ENCODE measurements at regions not wholly inside any gene's neighbourhood (a gene's known extent, or its start where the extent isn't known, plus 50 kb on each side); places are given as distances from the start of the nearest gene placed in this dataset.

GRCh38 chr9:13378154-13378553, 98.7 kb upstream of the MPDZ start:
- Histone ChIP-seq H3K4me1 (ENCODE audit: control insufficient read depth in 3 of 3, insufficient read depth in 2 of 3, low read depth in 1 of 3, low read length in 2 of 3) (no peaks in the 10 kb centered on the region), H3K27me3 (ENCODE audit: control insufficient read depth in 3 of 3, insufficient read depth in 3 of 3, low read length in 3 of 3) (no peaks in the 10 kb centered on the region), H3K4me3 (ENCODE audit: low read depth in 1 of 3, low read length in 3 of 3) (no peak overlapping the region), H3K27ac (ENCODE audit: low read depth in 1 of 3, low read length in 2 of 3) (no peak overlapping the region), H3K9me3 (ENCODE audit: control insufficient read depth in 2 of 2, insufficient read depth in 1 of 2, low read depth in 1 of 2, low read length in 1 of 2) (no peaks in the 10 kb centered on the region), H3K36me3 (ENCODE audit: control insufficient read depth in 3 of 3, insufficient read depth in 2 of 3, low read depth in 1 of 3, low read length in 3 of 3) (no peaks in the 10 kb centered on the region)
- DNase-seq: no peak
- no peak for FAIRE-seq
- WGBS, 3 donors: 47 to 55% (median 51%) methylated on average over 2 of the region's 2 CpGs

- H3K36me3 ChIP-seq (ENCODE audit: control insufficient read depth in 3 of 3, insufficient read depth in 2 of 3, low read depth in 1 of 3, low read length in 3 of 3): no peaks in the 10 kb centered on the region
- H3K4me1 ChIP-seq (ENCODE audit: control insufficient read depth in 3 of 3, insufficient read depth in 2 of 3, low read depth in 1 of 3, low read length in 2 of 3): no peaks in the 10 kb centered on the region
- H3K9me3 ChIP-seq (ENCODE audit: control insufficient read depth in 2 of 2, insufficient read depth in 1 of 2, low read depth in 1 of 2, low read length in 1 of 2): no peaks in the 10 kb centered on the region
- H3K27ac ChIP-seq (ENCODE audit: low read depth in 1 of 3, low read length in 2 of 3): no peak overlapping the region
- no peak overlapping the region for H3K4me3 ChIP-seq (ENCODE audit: low read depth in 1 of 3, low read length in 3 of 3)
- WGBS, 3 donors: 41 to 56% (median 45%) methylated on average over 3 of the region's 3 CpGs
- DNase-seq: no peak
- no peaks in the 10 kb centered on the region for H3K27me3 ChIP-seq (ENCODE audit: control insufficient read depth in 3 of 3, insufficient read depth in 3 of 3, low read length in 3 of 3)
- no peak for FAIRE-seq
Measured at GRCh38 chr9:13377171-13377925, 97.9 kb upstream of the MPDZ start.

GRCh38 chr9:13372510-13372909, 93.0 kb upstream of the MPDZ start:
- DNase-seq (no peak), FAIRE-seq (no peak)
- Histone ChIP-seq H3K4me3 (ENCODE audit: low read depth in 1 of 3, low read length in 3 of 3) (no peak overlapping the region), H3K36me3 (ENCODE audit: control insufficient read depth in 3 of 3, insufficient read depth in 2 of 3, low read depth in 1 of 3, low read length in 3 of 3) (no peaks in the 10 kb centered on the region), H3K4me1 (ENCODE audit: control insufficient read depth in 3 of 3, insufficient read depth in 2 of 3, low read depth in 1 of 3, low read length in 2 of 3) (no peaks in the 10 kb centered on the region), H3K27me3 (ENCODE audit: control insufficient read depth in 3 of 3, insufficient read depth in 3 of 3, low read length in 3 of 3) (no peaks in the 10 kb centered on the region), H3K9me3 (ENCODE audit: control insufficient read depth in 2 of 2, insufficient read depth in 1 of 2, low read depth in 1 of 2, low read length in 1 of 2) (no peaks in the 10 kb centered on the region), H3K27ac (ENCODE audit: low read depth in 1 of 3, low read length in 2 of 3) (no peak overlapping the region)
- 57 to 67% (median 65%) methylated on average over 1 of the region's 1 CpG for WGBS, 3 donors

- DNase-seq: no peak
- Histone ChIP-seq H3K9me3 (ENCODE audit: control insufficient read depth in 2 of 2, insufficient read depth in 1 of 2, low read depth in 1 of 2, low read length in 1 of 2) (no peaks in the 10 kb centered on the region), H3K36me3 (ENCODE audit: control insufficient read depth in 3 of 3, insufficient read depth in 2 of 3, low read depth in 1 of 3, low read length in 3 of 3) (no peaks in the 10 kb centered on the region), H3K27me3 (ENCODE audit: control insufficient read depth in 3 of 3, insufficient read depth in 3 of 3, low read length in 3 of 3) (no peaks in the 10 kb centered on the region), H3K4me1 (ENCODE audit: control insufficient read depth in 3 of 3, insufficient read depth in 2 of 3, low read depth in 1 of 3, low read length in 2 of 3) (no peaks in the 10 kb centered on the region), H3K27ac (ENCODE audit: low read depth in 1 of 3, low read length in 2 of 3) (no peak overlapping the region), H3K4me3 (ENCODE audit: low read depth in 1 of 3, low read length in 3 of 3) (no peak overlapping the region)
- WGBS, 3 donors: 63 to 78% (median 72%) methylated on average over 4 of the region's 4 CpGs
- FAIRE-seq: no peak
Measured at GRCh38 chr9:13369431-13369830, 89.9 kb upstream of the MPDZ start.

- Histone ChIP-seq H3K9me3 (ENCODE audit: control insufficient read depth in 2 of 2, insufficient read depth in 1 of 2, low read depth in 1 of 2, low read length in 1 of 2) (no peaks in the 10 kb centered on the region), H3K4me1 (ENCODE audit: control insufficient read depth in 3 of 3, insufficient read depth in 2 of 3, low read depth in 1 of 3, low read length in 2 of 3) (no peaks in the 10 kb centered on the region), H3K27me3 (ENCODE audit: control insufficient read depth in 3 of 3, insufficient read depth in 3 of 3, low read length in 3 of 3) (no peaks in the 10 kb centered on the region), H3K4me3 (ENCODE audit: low read depth in 1 of 3, low read length in 3 of 3) (no peak overlapping the region), H3K36me3 (ENCODE audit: control insufficient read depth in 3 of 3, insufficient read depth in 2 of 3, low read depth in 1 of 3, low read length in 3 of 3) (no peaks in the 10 kb centered on the region), H3K27ac (ENCODE audit: low read depth in 1 of 3, low read length in 2 of 3) (no peak overlapping the region)
- 45 to 63% (median 51%) methylated on average over 4 of the region's 4 CpGs for WGBS, 3 donors
- no peak for DNase-seq
- no peak for FAIRE-seq
Measured at GRCh38 chr9:13367784-13368183, 88.3 kb upstream of the MPDZ start.

GRCh38 chr9:13364271-13365000, 84.9 kb upstream of the MPDZ start:
- WGBS, 3 donors: 69 to 76% (median 75%) methylated on average over 7 of the region's 7 CpGs
- Histone ChIP-seq H3K36me3 (ENCODE audit: control insufficient read depth in 3 of 3, insufficient read depth in 2 of 3, low read depth in 1 of 3, low read length in 3 of 3) (no peaks in the 10 kb centered on the region), H3K9me3 (ENCODE audit: control insufficient read depth in 2 of 2, insufficient read depth in 1 of 2, low read depth in 1 of 2, low read length in 1 of 2) (no peaks in the 10 kb centered on the region), H3K27me3 (ENCODE audit: control insufficient read depth in 3 of 3, insufficient read depth in 3 of 3, low read length in 3 of 3) (no peaks in the 10 kb centered on the region), H3K4me3 (ENCODE audit: low read depth in 1 of 3, low read length in 3 of 3) (no peak overlapping the region), H3K4me1 (ENCODE audit: control insufficient read depth in 3 of 3, insufficient read depth in 2 of 3, low read depth in 1 of 3, low read length in 2 of 3) (no peaks in the 10 kb centered on the region), H3K27ac (ENCODE audit: low read depth in 1 of 3, low read length in 2 of 3) (no peak overlapping the region)
- FAIRE-seq (no peak), DNase-seq (no peak)

GRCh38 chr9:13361076-13361475, 81.6 kb upstream of the MPDZ start:
- no peak overlapping the region for H3K27ac ChIP-seq (ENCODE audit: low read depth in 1 of 3, low read length in 2 of 3)
- no peak overlapping the region for H3K4me3 ChIP-seq (ENCODE audit: low read depth in 1 of 3, low read length in 3 of 3)
- FAIRE-seq: no peak
- no peaks in the 10 kb centered on the region for H3K27me3 ChIP-seq (ENCODE audit: control insufficient read depth in 3 of 3, insufficient read depth in 3 of 3, low read length in 3 of 3)
- no peak for DNase-seq
- H3K4me1 ChIP-seq (ENCODE audit: control insufficient read depth in 3 of 3, insufficient read depth in 2 of 3, low read depth in 1 of 3, low read length in 2 of 3): no peaks in the 10 kb centered on the region
- no peaks in the 10 kb centered on the region for H3K36me3 ChIP-seq (ENCODE audit: control insufficient read depth in 3 of 3, insufficient read depth in 2 of 3, low read depth in 1 of 3, low read length in 3 of 3)
- H3K9me3 ChIP-seq (ENCODE audit: control insufficient read depth in 2 of 2, insufficient read depth in 1 of 2, low read depth in 1 of 2, low read length in 1 of 2): no peaks in the 10 kb centered on the region

- Histone ChIP-seq H3K27ac (ENCODE audit: low read depth in 1 of 3, low read length in 2 of 3) (no peak overlapping the region), H3K36me3 (ENCODE audit: control insufficient read depth in 3 of 3, insufficient read depth in 2 of 3, low read depth in 1 of 3, low read length in 3 of 3) (no peaks in the 10 kb centered on the region), H3K4me1 (ENCODE audit: control insufficient read depth in 3 of 3, insufficient read depth in 2 of 3, low read depth in 1 of 3, low read length in 2 of 3) (no peaks in the 10 kb centered on the region), H3K4me3 (ENCODE audit: low read depth in 1 of 3, low read length in 3 of 3) (no peak overlapping the region), H3K9me3 (ENCODE audit: control insufficient read depth in 2 of 2, insufficient read depth in 1 of 2, low read depth in 1 of 2, low read length in 1 of 2) (no peaks in the 10 kb centered on the region), H3K27me3 (ENCODE audit: control insufficient read depth in 3 of 3, insufficient read depth in 3 of 3, low read length in 3 of 3) (no peaks in the 10 kb centered on the region)
- DNase-seq (no peak), FAIRE-seq (no peak)
Measured at GRCh38 chr9:13360188-13360587, 80.7 kb upstream of the MPDZ start.

- FAIRE-seq: no peak
- Histone ChIP-seq H3K4me1 (ENCODE audit: control insufficient read depth in 3 of 3, insufficient read depth in 2 of 3, low read depth in 1 of 3, low read length in 2 of 3) (no peaks in the 10 kb centered on the region), H3K9me3 (ENCODE audit: control insufficient read depth in 2 of 2, insufficient read depth in 1 of 2, low read depth in 1 of 2, low read length in 1 of 2) (no peaks in the 10 kb centered on the region), H3K36me3 (ENCODE audit: control insufficient read depth in 3 of 3, insufficient read depth in 2 of 3, low read depth in 1 of 3, low read length in 3 of 3) (no peaks in the 10 kb centered on the region), H3K27me3 (ENCODE audit: control insufficient read depth in 3 of 3, insufficient read depth in 3 of 3, low read length in 3 of 3) (no peaks in the 10 kb centered on the region), H3K27ac (ENCODE audit: low read depth in 1 of 3, low read length in 2 of 3) (peak overlapping the region in 1 of 3 donors; percentile 2), H3K4me3 (ENCODE audit: low read depth in 1 of 3, low read length in 3 of 3) (no peak overlapping the region)
- DNase-seq: no peak
Measured at GRCh38 chr9:13358128-13358527, 78.6 kb upstream of the MPDZ start.
